Effector memory CD8-positive, alpha-beta T cell (primary cell): ENCODE measurements at regions not wholly inside any gene's neighbourhood (a gene's known extent, or its start where the extent isn't known, plus 50 kb on each side); places are given as distances from the start of the nearest gene placed in this dataset.
A peak's percentile ranks its signal among the peaks of the same experiment; 100 is the strongest.
"Not testable (repeated sequence)": the region's sequence is repeated elsewhere in the genome, so short reads cannot be mapped to it uniquely, and the experiment has no call there.

Experiments
- ATAC-seq: fragments of 150-1000 bp; cut with Tn5 transposase; replicated peaks from 2 replicates; pipeline ENCODE4 v1.10.0; 2021; ENCODE audit warnings: mild to moderate bottlenecking, moderate library complexity
- DNase-seq, 3 experiments: peaks; one replicate each; pipeline ENCODE4 v3.0.0; 2021
- H3K27ac Mint-ChIP-seq, 2 donors: one replicate each; pipeline ENCODE4 v1.8.0; 2022; ENCODE audit warnings: mild to moderate bottlenecking in 2 of 2, mixed read lengths in 2 of 2, moderate library complexity in 2 of 2
- H3K27me3 Mint-ChIP-seq, 2 donors: one replicate each; pipeline ENCODE4 v1.8.0; 2022; ENCODE audit warnings: mixed read lengths in 2 of 2
- H3K36me3 Mint-ChIP-seq: one replicate; pipeline ENCODE4 v1.8.0; 2022; ENCODE audit warnings: mild to moderate bottlenecking, moderate library complexity, mixed read lengths; ENCODE audit not compliant: insufficient read depth
- H3K4me1 Mint-ChIP-seq, 2 donors: one replicate each; pipeline ENCODE4 v1.8.0; 2022; ENCODE audit warnings: low read depth in 2 of 2, mixed read lengths in 2 of 2
- H3K4me3 Mint-ChIP-seq, 2 donors: one replicate each; pipeline ENCODE4 v1.8.0; 2022; ENCODE audit warnings: mild to moderate bottlenecking in 2 of 2, mixed read lengths in 2 of 2, moderate library complexity in 2 of 2
- H3K9me3 Mint-ChIP-seq, 2 donors: one replicate each; pipeline ENCODE4 v1.8.0; 2022; ENCODE audit warnings: mixed read lengths in 2 of 2

GRCh38 chr13:89057274-89057673, 1386.1 kb downstream of the SLITRK5 start:
- Mint-ChIP-seq H3K27me3 (no peaks in the 10 kb centered on the region), H3K27ac (no peak overlapping the region), H3K4me3 (no peak overlapping the region), H3K9me3 (peaks cover 0 to 10% of the 10 kb centered on the region in 2 donors), H3K36me3 (no peaks in the 10 kb centered on the region), H3K4me1 (no peaks in the 10 kb centered on the region)
- DNase-seq, result no peak
- ATAC-seq, result no peak

GRCh38 chr13:89057862-89058261, 1386.7 kb downstream of the SLITRK5 start:
- no peak overlapping the region for H3K27ac Mint-ChIP-seq
- no peak overlapping the region for H3K4me3 Mint-ChIP-seq
- peaks cover 0 to 10% of the 10 kb centered on the region in 2 donors for H3K9me3 Mint-ChIP-seq
- H3K27me3 Mint-ChIP-seq, result no peaks in the 10 kb centered on the region
- no peaks in the 10 kb centered on the region for H3K36me3 Mint-ChIP-seq
- ATAC-seq (no peak), DNase-seq (no peak)
- H3K4me1 Mint-ChIP-seq, result no peaks in the 10 kb centered on the region

GRCh38 chr13:89061821-89062220, 1390.7 kb downstream of the SLITRK5 start:
- Mint-ChIP-seq H3K9me3 (peaks cover 0 to 12% of the 10 kb centered on the region in 2 donors), H3K4me1 (no peaks in the 10 kb centered on the region), H3K4me3 (no peak overlapping the region), H3K27ac (no peak overlapping the region), H3K27me3 (no peaks in the 10 kb centered on the region), H3K36me3 (no peaks in the 10 kb centered on the region)
- no peak for ATAC-seq
- DNase-seq, result no peak

- Mint-ChIP-seq H3K4me3 (no peak overlapping the region), H3K36me3 (no peaks in the 10 kb centered on the region), H3K27ac (no peak overlapping the region), H3K27me3 (no peaks in the 10 kb centered on the region), H3K4me1 (no peaks in the 10 kb centered on the region), H3K9me3 (peaks cover 0 to 9% of the 10 kb centered on the region in 2 donors)
- ATAC-seq (peak; percentile 62), DNase-seq (peak; percentile 1 to 23 (median 20))
These were observed 1395.8 kb downstream of the SLITRK5 start for GRCh38 chr13:89066868-89067466.

- H3K27me3 Mint-ChIP-seq, result no peaks in the 10 kb centered on the region
- H3K36me3 Mint-ChIP-seq, result no peaks in the 10 kb centered on the region
- H3K4me1 Mint-ChIP-seq, result no peaks in the 10 kb centered on the region
- no peak overlapping the region for H3K27ac Mint-ChIP-seq
- peaks cover 0 to 4% of the 10 kb centered on the region in 2 donors for H3K9me3 Mint-ChIP-seq
- no peak for DNase-seq
- no peak overlapping the region for H3K4me3 Mint-ChIP-seq
- no peak for ATAC-seq
These were observed 1401.8 kb downstream of the SLITRK5 start for GRCh38 chr13:89072979-89073378.

- H3K4me3 Mint-ChIP-seq, result no peak overlapping the region
- no peaks in the 10 kb centered on the region for H3K36me3 Mint-ChIP-seq
- H3K4me1 Mint-ChIP-seq, result no peaks in the 10 kb centered on the region
These were observed 1405.5 kb downstream of the SLITRK5 start for GRCh38 chr13:89076622-89077021.

GRCh38 chr13:89082623-89083022, 1411.5 kb downstream of the SLITRK5 start:
- Mint-ChIP-seq H3K36me3 (no peaks in the 10 kb centered on the region), H3K27ac (no peak overlapping the region), H3K27me3 (no peaks in the 10 kb centered on the region), H3K9me3 (peaks cover 5% of the 10 kb centered on the region in 2 donors), H3K4me1 (no peaks in the 10 kb centered on the region), H3K4me3 (no peak overlapping the region)
- DNase-seq, result no peak
- ATAC-seq, result no peak

More at GRCh38 chr13:89076622-89077021, 1405.5 kb downstream of the SLITRK5 start:
- Mint-ChIP-seq H3K9me3 (peaks cover 0 to 4% of the 10 kb centered on the region in 2 donors), H3K27me3 (no peaks in the 10 kb centered on the region), H3K27ac (no peak overlapping the region)
- ATAC-seq (no peak), DNase-seq (no peak)

GRCh38 chr13:89088107-89088506, 1416.9 kb downstream of the SLITRK5 start:
- H3K4me1 Mint-ChIP-seq, H3K27ac Mint-ChIP-seq, H3K9me3 Mint-ChIP-seq, H3K4me3 Mint-ChIP-seq, DNase-seq, H3K36me3 Mint-ChIP-seq, ATAC-seq, H3K27me3 Mint-ChIP-seq: not testable (repeated sequence)

- Mint-ChIP-seq H3K4me1 (peaks cover 0 to 5% of the 10 kb centered on the region in 2 donors), H3K4me3 (no peak overlapping the region), H3K27me3 (no peaks in the 10 kb centered on the region), H3K9me3 (no peaks in the 10 kb centered on the region), H3K27ac (no peak overlapping the region), H3K36me3 (no peaks in the 10 kb centered on the region)
- ATAC-seq (no peak), DNase-seq (no peak)
These were observed 1426.8 kb downstream of the SLITRK5 start for GRCh38 chr13:89097994-89098393.

- Mint-ChIP-seq H3K9me3 (peaks cover 0 to 1% of the 10 kb centered on the region in 2 donors), H3K36me3 (no peaks in the 10 kb centered on the region), H3K27me3 (no peaks in the 10 kb centered on the region), H3K4me3 (no peak overlapping the region), H3K27ac (no peak overlapping the region), H3K4me1 (no peaks in the 10 kb centered on the region)
- no peak for ATAC-seq
- no peak for DNase-seq
These were observed 1442.6 kb downstream of the SLITRK5 start for GRCh38 chr13:89113744-89114143.

GRCh38 chr13:89115307-89115706, 1444.1 kb downstream of the SLITRK5 start:
- no peaks in the 10 kb centered on the region for H3K4me1 Mint-ChIP-seq
- H3K9me3 Mint-ChIP-seq, result peaks cover 0 to 1% of the 10 kb centered on the region in 2 donors
- ATAC-seq, result no peak

GRCh38 chr13:89136678-89137077, 1465.5 kb downstream of the SLITRK5 start:
- Mint-ChIP-seq H3K4me1 (no peaks in the 10 kb centered on the region), H3K36me3 (no peaks in the 10 kb centered on the region), H3K4me3 (no peak overlapping the region), H3K9me3 (peaks cover 0 to 1% of the 10 kb centered on the region in 2 donors), H3K27ac (no peak overlapping the region), H3K27me3 (no peaks in the 10 kb centered on the region)
- no peak for DNase-seq
- no peak for ATAC-seq

More at GRCh38 chr13:89115307-89115706, 1444.1 kb downstream of the SLITRK5 start:
- H3K36me3 Mint-ChIP-seq, result no peaks in the 10 kb centered on the region
- DNase-seq, result no peak
- H3K27me3 Mint-ChIP-seq, result no peaks in the 10 kb centered on the region
- H3K4me3 Mint-ChIP-seq, result no peak overlapping the region
- H3K27ac Mint-ChIP-seq, result no peak overlapping the region

- no peaks in the 10 kb centered on the region for H3K36me3 Mint-ChIP-seq
- no peak for ATAC-seq
- H3K4me1 Mint-ChIP-seq, result no peaks in the 10 kb centered on the region
- DNase-seq, result no peak
- H3K4me3 Mint-ChIP-seq, result no peak overlapping the region
- no peak overlapping the region for H3K27ac Mint-ChIP-seq
- H3K9me3 Mint-ChIP-seq, result peaks cover 0 to 7% of the 10 kb centered on the region in 2 donors
- H3K27me3 Mint-ChIP-seq, result no peaks in the 10 kb centered on the region
These were observed 1479.2 kb downstream of the SLITRK5 start for GRCh38 chr13:89150362-89150761.

GRCh38 chr13:89153941-89154340, 1482.8 kb downstream of the SLITRK5 start:
- no peaks in the 10 kb centered on the region for H3K36me3 Mint-ChIP-seq
- ATAC-seq (no peak), DNase-seq (no peak)
- peaks cover 6 to 7% of the 10 kb centered on the region in 2 donors for H3K9me3 Mint-ChIP-seq
- H3K4me1 Mint-ChIP-seq, result no peaks in the 10 kb centered on the region
- no peaks in the 10 kb centered on the region for H3K27me3 Mint-ChIP-seq
- no peak overlapping the region for H3K4me3 Mint-ChIP-seq
- H3K27ac Mint-ChIP-seq, result no peak overlapping the region
